ENCODE measurements at regions not wholly inside any gene's neighbourhood (a gene's known extent, or its start where the extent isn't known, plus 50 kb on each side); places are given as distances from the start of the nearest gene placed in this dataset.

- TF ChIP-seq CTCF (IDR thresholded peaks at IDR 0.05) (no peak), POLR2A (IDR thresholded peaks at IDR 0.05) (no peak)
Measured at GRCh38 chr14:50037852-50038251, 78.5 kb downstream of the VCPKMT start.
